Prostate gland (tissue), 2 donors: ENCODE measurements at regions not wholly inside any gene's neighbourhood (a gene's known extent, or its start where the extent isn't known, plus 50 kb on each side); places are given as distances from the start of the nearest gene placed in this dataset.

Experiments used
- POLR2A ChIP-seq: fragments of 450-650 bp; IDR thresholded peaks from one replicate; pipeline ENCODE4 v1.6.1; 2016; ENCODE audit warnings: antibody characterized with exemption, mild to moderate bottlenecking
- POLR2AphosphoS5 ChIP-seq: sonication (generic); formaldehyde crosslinking; IDR thresholded peaks from one replicate; pipeline ENCODE4 v1.6.1; 2017; ENCODE audit warnings: antibody characterized with exemption
- TF ChIP-seq, protein P1 (sequence below), 4 experiments: fragments of 200-600 bp in 2 of 4; fragments of 450-650 bp in 2 of 4; sonication (generic) in 2 of 4; IDR thresholded peaks; 1 replicate in 3 of 4; 2 replicates in 1 of 4; pipeline ENCODE4 v1.5.1; 2016 to 2019; ENCODE audit warnings: antibody characterized with exemption in 4 of 4, mild to moderate bottlenecking in 2 of 4, moderate library complexity in 2 of 4

DNA sequence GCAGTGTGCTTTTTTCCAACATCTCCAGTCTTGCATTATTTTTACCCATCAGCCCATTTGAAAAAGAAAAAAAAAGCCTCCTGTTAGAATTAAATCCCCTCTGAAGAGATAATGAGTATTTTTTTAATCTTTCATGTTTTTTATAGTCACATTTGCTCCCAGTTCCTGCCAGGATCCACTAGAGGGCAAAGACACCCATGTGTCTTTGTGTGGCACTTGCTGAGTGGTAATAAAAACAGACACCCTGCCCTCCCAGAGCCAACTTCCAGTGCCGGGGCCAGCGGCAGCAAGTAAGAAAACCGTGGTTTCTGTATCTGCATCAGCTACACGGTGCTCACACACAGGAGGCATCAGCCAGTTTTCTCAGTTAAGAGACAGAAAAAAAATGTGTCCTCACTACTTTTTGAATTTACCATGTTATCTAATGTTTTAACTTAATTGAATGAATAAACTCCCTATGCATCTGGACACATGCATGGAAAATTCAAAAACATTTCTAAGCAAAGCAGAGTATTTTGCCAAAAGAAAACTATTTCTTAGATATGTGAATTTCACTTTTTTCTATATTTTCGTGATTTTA lies 70.2 kb upstream of the PLEKHG4B start:
- TF ChIP-seq, protein P1, sequence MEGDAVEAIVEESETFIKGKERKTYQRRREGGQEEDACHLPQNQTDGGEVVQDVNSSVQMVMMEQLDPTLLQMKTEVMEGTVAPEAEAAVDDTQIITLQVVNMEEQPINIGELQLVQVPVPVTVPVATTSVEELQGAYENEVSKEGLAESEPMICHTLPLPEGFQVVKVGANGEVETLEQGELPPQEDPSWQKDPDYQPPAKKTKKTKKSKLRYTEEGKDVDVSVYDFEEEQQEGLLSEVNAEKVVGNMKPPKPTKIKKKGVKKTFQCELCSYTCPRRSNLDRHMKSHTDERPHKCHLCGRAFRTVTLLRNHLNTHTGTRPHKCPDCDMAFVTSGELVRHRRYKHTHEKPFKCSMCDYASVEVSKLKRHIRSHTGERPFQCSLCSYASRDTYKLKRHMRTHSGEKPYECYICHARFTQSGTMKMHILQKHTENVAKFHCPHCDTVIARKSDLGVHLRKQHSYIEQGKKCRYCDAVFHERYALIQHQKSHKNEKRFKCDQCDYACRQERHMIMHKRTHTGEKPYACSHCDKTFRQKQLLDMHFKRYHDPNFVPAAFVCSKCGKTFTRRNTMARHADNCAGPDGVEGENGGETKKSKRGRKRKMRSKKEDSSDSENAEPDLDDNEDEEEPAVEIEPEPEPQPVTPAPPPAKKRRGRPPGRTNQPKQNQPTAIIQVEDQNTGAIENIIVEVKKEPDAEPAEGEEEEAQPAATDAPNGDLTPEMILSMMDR (IDR thresholded peaks at IDR 0.05): peak in 1 of 4 experiments; percentile 15
- TF ChIP-seq POLR2AphosphoS5 (no peak), POLR2A (no peak)
